Left lung (tissue), 4 donors: ENCODE measurements at regions not wholly inside any gene's neighbourhood (a gene's known extent, or its start where the extent isn't known, plus 50 kb on each side); places are given as distances from the start of the nearest gene placed in this dataset.

Experiments
- ATAC-seq: fragments of 200-7000 bp; cut with Tn5 transposase; one replicate; pipeline ENCODE4 v1.9.1; 2020; ENCODE audit warnings: moderate library complexity
- DNase-seq, 4 donors: peaks; one replicate each; pipeline ENCODE4 v3.0.0-alpha.2; 2013 to 2020
- H3K27ac ChIP-seq, 2 donors: fragments of 200-600 bp; sonication (generic) in 1 of 2; one replicate each; pipeline versions ENCODE4 v1.5.0 to v1.8.0; 2020 to 2021
- H3K27me3 ChIP-seq, 2 donors: fragments of 200-600 bp; sonication (generic) in 1 of 2; one replicate each; pipeline versions ENCODE4 v1.5.0 to v1.8.0; 2020 to 2021
- H3K36me3 ChIP-seq, 2 donors: fragments of 200-600 bp; sonication (generic) in 1 of 2; one replicate each; pipeline versions ENCODE4 v1.5.0 to v1.8.0; 2020 to 2021
- H3K4me1 ChIP-seq, 2 donors: fragments of 200-600 bp; one replicate each; pipeline ENCODE4 v1.8.0; 2021
- H3K4me3 ChIP-seq, 2 donors: fragments of 200-600 bp; sonication (generic) in 1 of 2; one replicate each; pipeline versions ENCODE4 v1.5.0 to v1.8.0; 2020 to 2021; ENCODE audit warnings: mild to moderate bottlenecking in 1 of 2
- H3K9me3 ChIP-seq, 2 donors: fragments of 200-600 bp; sonication (generic) in 1 of 2; one replicate each; pipeline versions ENCODE4 v1.5.0 to v1.8.0; 2020 to 2021
- CTCF ChIP-seq, 2 donors: fragments of 200-600 bp; sonication (generic) in 1 of 2; IDR thresholded peaks; one replicate each; pipeline versions ENCODE4 v1.5.0 to v1.8.0; 2021; ENCODE audit warnings: antibody characterized with exemption in 2 of 2
- intact Hi-C, 2 donors: fragments of 100-400 bp; cut with DNase I; formaldehyde crosslinking; loops; one replicate each; pipeline versions ENCODE4 v1.11.2 to v1.14.2; 2022
- donor health status: DM: no; HTN: yes; CAD: no.
- donor health status: DM: no; HTN: no; CAD: no.

GRCh38 chr10:131849591-131850382 lies 51.0 kb upstream of the PPP2R2D start:
- intact Hi-C loops: no loop called here
- TF ChIP-seq CTCF (IDR thresholded peaks at IDR 0.05): no peak
- H3K27me3 ChIP-seq: peaks cover 0 to 33% of the 10 kb centered on the region in 2 donors
- ATAC-seq (no peak), DNase-seq (peak in 1 of 4 donors; percentile 73)
- no peak overlapping the region for H3K27ac ChIP-seq
- no peaks in the 10 kb centered on the region for H3K4me1 ChIP-seq
- no peaks in the 10 kb centered on the region for H3K9me3 ChIP-seq
- H3K4me3 ChIP-seq: no peak overlapping the region
- no peaks in the 10 kb centered on the region for H3K36me3 ChIP-seq

DNA sequence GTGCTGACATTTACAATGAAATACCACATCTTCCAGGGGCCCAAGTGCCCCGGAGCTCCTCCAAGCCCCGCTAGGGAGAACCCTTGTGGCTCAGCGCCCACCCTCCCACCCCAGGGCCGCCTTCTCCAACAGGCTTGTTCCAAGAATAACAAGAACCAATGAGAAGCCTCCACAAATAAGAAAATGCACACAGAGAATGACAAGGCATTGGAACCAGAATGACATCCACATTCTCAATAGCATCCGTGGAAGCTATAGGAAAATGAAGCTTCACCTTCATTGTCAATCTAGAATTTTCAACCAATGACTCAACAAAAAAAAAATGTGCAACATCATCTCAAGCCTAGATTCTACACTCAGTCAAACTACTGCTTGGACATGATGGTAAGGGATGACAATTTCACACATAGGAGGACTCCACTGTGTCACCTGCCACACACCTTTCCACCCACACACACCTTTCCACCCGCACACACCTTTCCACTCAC lies 50.4 kb upstream of the PPP2R2D start:
- peaks cover 0 to 38% of the 10 kb centered on the region in 2 donors for H3K27me3 ChIP-seq
- no peaks in the 10 kb centered on the region for H3K4me1 ChIP-seq
- no peak for TF ChIP-seq CTCF (IDR thresholded peaks at IDR 0.05)
- no peak overlapping the region for H3K27ac ChIP-seq
- no peaks in the 10 kb centered on the region for H3K36me3 ChIP-seq
- no peak overlapping the region for H3K4me3 ChIP-seq
- intact Hi-C loops: no loop called here
- no peaks in the 10 kb centered on the region for H3K9me3 ChIP-seq
- no peak for ATAC-seq
- DNase-seq: no peak
